GM23338 (cell line): ENCODE measurements at regions not wholly inside any gene's neighbourhood (a gene's known extent, or its start where the extent isn't known, plus 50 kb on each side); places are given as distances from the start of the nearest gene placed in this dataset.

Experiments used
- ATAC-seq: fragments of 200-7000 bp; cut with Tn5 transposase; 3 replicates; pipeline ENCODE4 v1.9.1; 2020
- DNase-seq: peaks from one replicate; pipeline ENCODE4 v3.0.0-alpha.2; 2015; ENCODE audit warnings: low spot score
- H2AFZ ChIP-seq: fragments of 200-600 bp; sonication (generic); 2 replicates; pipeline ENCODE4 v1.8.0; 2016; ENCODE audit warnings: antibody characterized with exemption, mild to moderate bottlenecking, moderate library complexity
- H3F3A ChIP-seq: fragments of 200-600 bp; sonication (generic); replicated peaks from 2 replicates; pipeline ENCODE4 v1.8.0; 2017; ENCODE audit warnings: antibody characterized with exemption, mixed run types, low read depth
- H3K27ac ChIP-seq: fragments of 200-600 bp; sonication (generic); 2 replicates; pipeline ENCODE4 v1.6.1; 2016; ENCODE audit warnings: low read depth
- H3K27me3 ChIP-seq: fragments of 200-600 bp; sonication (generic); 2 replicates; pipeline ENCODE4 v1.8.0; 2016; ENCODE audit warnings: mild to moderate bottlenecking, mixed run types, moderate library complexity; ENCODE audit not compliant: insufficient read depth
- H3K36me3 ChIP-seq: fragments of 200-600 bp; sonication (generic); 2 replicates; pipeline ENCODE4 v1.8.0; 2016; ENCODE audit warnings: mild to moderate bottlenecking; ENCODE audit not compliant: insufficient read depth
- H3K4me1 ChIP-seq: fragments of 200-600 bp; sonication (generic); 2 replicates; pipeline ENCODE4 v1.8.0; 2016; ENCODE audit warnings: mild to moderate bottlenecking, moderate library complexity; ENCODE audit not compliant: insufficient read depth
- H3K4me2 ChIP-seq: fragments of 200-600 bp; sonication (generic); 2 replicates; pipeline ENCODE4 v1.7.1; 2017; ENCODE audit warnings: mixed run types
- H3K4me3 ChIP-seq: fragments of 200-600 bp; sonication (generic); 2 replicates; pipeline ENCODE4 v1.6.1; 2016; ENCODE audit warnings: mixed run types
- H3K79me2 ChIP-seq: fragments of 200-600 bp; sonication (generic); replicated peaks from 2 replicates; pipeline ENCODE4 v1.8.0; 2017; ENCODE audit warnings: mild to moderate bottlenecking; ENCODE audit not compliant: insufficient read depth
- H3K9me2 ChIP-seq: fragments of 200-600 bp; sonication (generic); 2 replicates; pipeline ENCODE4 v1.8.0; 2017; ENCODE audit not compliant: insufficient read depth
- H4K20me1 ChIP-seq: fragments of 200-600 bp; sonication (generic); replicated peaks from 2 replicates; pipeline ENCODE4 v1.8.0; 2017; ENCODE audit warnings: mild to moderate bottlenecking; ENCODE audit not compliant: insufficient read depth
- H3K27ac Mint-ChIP-seq: 2 replicates; pipeline ENCODE4 v1.8.0; 2020; ENCODE audit warnings: inconsistent platforms, mild to moderate bottlenecking, moderate library complexity, mixed read lengths
- H3K27me3 Mint-ChIP-seq: 3 replicates; pipeline ENCODE4 v1.8.0; 2022; ENCODE audit warnings: low read depth, mild to moderate bottlenecking, moderate library complexity, mixed read lengths, inconsistent platforms; ENCODE audit not compliant: insufficient read depth, poor library complexity
- H3K36me3 Mint-ChIP-seq: 3 replicates; pipeline ENCODE4 v1.8.0; 2021; ENCODE audit warnings: low read depth, mild to moderate bottlenecking, inconsistent platforms, moderate library complexity, mixed read lengths
- H3K4me1 Mint-ChIP-seq: 3 replicates; pipeline ENCODE4 v1.8.0; 2020; ENCODE audit warnings: mild to moderate bottlenecking, inconsistent platforms, mixed read lengths
- H3K4me3 Mint-ChIP-seq: 3 replicates; pipeline ENCODE4 v1.8.0; 2021; ENCODE audit warnings: moderate library complexity, mild to moderate bottlenecking, inconsistent platforms, mixed read lengths
- H3K9me3 Mint-ChIP-seq: 3 replicates; pipeline ENCODE4 v1.8.0; 2020; ENCODE audit warnings: moderate library complexity, mild to moderate bottlenecking, inconsistent platforms, mixed read lengths
- CREB1 ChIP-seq: fragments of 250-450 bp; sonication (Bioruptor Pico); IDR thresholded peaks from 2 replicates; pipeline ENCODE4 v1.5.0; 2020; ENCODE audit warnings: low read depth, mild to moderate bottlenecking, moderate library complexity
- STAT1 ChIP-seq: IDR thresholded peaks from one replicate; pipeline ENCODE4 v1.6.1; 2016; ENCODE audit warnings: antibody characterized with exemption; ENCODE audit not compliant: unreplicated experiment
- ZNF114 ChIP-seq: fragments of 250-450 bp; sonication (Bioruptor Pico); IDR thresholded peaks from 2 replicates; pipeline ENCODE4 v1.5.0; 2020; ENCODE audit warnings: mild to moderate bottlenecking, moderate library complexity
- ZNF331 ChIP-seq: fragments of 250-450 bp; sonication (Bioruptor Pico); IDR thresholded peaks from 2 replicates; pipeline ENCODE4 v1.5.0; 2020; ENCODE audit warnings: low read depth, mild to moderate bottlenecking, moderate library complexity
- TF ChIP-seq, protein P1 (sequence below): fragments of 250-450 bp; sonication (Bioruptor Pico); IDR thresholded peaks from 2 replicates; pipeline ENCODE4 v1.5.0; 2020; ENCODE audit warnings: mild to moderate bottlenecking, moderate library complexity

DNA sequence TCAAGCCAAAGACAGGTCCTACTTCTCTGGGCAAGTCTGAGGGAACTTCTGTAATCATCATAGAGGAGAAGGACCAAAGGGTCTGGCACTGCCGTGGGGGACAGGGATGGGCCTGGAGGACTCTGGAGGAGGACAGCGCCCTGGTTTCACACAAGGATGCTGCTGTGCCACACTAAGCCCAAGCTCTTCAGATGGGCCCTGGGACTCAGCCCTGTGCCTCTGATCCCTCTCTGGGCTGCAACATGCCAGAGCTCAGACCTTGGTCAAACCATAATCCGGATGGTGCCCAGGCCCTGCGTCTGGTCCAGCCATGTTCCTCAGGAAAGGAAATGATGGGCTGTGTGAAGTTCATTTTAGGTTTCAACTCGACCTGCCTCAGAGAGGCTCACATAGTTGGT is 222.0 kb upstream of the COPS8 start:
- Mint-ChIP-seq H3K27me3 (peaks cover 1% of the 10 kb centered on the region), H3K4me3 (no peak overlapping the region), H3K4me1 (peaks cover 24% of the 10 kb centered on the region), H3K36me3 (peaks cover 27% of the 10 kb centered on the region), H3K9me3 (peaks cover 39% of the 10 kb centered on the region), H3K27ac (no peak overlapping the region)
- H3K4me3 ChIP-seq = no peak overlapping the region
- no peak for DNase-seq
- H3K27me3 ChIP-seq = no peaks in the 10 kb centered on the region
- H2AFZ ChIP-seq = no peak overlapping the region
- TF ChIP-seq, protein P1, sequence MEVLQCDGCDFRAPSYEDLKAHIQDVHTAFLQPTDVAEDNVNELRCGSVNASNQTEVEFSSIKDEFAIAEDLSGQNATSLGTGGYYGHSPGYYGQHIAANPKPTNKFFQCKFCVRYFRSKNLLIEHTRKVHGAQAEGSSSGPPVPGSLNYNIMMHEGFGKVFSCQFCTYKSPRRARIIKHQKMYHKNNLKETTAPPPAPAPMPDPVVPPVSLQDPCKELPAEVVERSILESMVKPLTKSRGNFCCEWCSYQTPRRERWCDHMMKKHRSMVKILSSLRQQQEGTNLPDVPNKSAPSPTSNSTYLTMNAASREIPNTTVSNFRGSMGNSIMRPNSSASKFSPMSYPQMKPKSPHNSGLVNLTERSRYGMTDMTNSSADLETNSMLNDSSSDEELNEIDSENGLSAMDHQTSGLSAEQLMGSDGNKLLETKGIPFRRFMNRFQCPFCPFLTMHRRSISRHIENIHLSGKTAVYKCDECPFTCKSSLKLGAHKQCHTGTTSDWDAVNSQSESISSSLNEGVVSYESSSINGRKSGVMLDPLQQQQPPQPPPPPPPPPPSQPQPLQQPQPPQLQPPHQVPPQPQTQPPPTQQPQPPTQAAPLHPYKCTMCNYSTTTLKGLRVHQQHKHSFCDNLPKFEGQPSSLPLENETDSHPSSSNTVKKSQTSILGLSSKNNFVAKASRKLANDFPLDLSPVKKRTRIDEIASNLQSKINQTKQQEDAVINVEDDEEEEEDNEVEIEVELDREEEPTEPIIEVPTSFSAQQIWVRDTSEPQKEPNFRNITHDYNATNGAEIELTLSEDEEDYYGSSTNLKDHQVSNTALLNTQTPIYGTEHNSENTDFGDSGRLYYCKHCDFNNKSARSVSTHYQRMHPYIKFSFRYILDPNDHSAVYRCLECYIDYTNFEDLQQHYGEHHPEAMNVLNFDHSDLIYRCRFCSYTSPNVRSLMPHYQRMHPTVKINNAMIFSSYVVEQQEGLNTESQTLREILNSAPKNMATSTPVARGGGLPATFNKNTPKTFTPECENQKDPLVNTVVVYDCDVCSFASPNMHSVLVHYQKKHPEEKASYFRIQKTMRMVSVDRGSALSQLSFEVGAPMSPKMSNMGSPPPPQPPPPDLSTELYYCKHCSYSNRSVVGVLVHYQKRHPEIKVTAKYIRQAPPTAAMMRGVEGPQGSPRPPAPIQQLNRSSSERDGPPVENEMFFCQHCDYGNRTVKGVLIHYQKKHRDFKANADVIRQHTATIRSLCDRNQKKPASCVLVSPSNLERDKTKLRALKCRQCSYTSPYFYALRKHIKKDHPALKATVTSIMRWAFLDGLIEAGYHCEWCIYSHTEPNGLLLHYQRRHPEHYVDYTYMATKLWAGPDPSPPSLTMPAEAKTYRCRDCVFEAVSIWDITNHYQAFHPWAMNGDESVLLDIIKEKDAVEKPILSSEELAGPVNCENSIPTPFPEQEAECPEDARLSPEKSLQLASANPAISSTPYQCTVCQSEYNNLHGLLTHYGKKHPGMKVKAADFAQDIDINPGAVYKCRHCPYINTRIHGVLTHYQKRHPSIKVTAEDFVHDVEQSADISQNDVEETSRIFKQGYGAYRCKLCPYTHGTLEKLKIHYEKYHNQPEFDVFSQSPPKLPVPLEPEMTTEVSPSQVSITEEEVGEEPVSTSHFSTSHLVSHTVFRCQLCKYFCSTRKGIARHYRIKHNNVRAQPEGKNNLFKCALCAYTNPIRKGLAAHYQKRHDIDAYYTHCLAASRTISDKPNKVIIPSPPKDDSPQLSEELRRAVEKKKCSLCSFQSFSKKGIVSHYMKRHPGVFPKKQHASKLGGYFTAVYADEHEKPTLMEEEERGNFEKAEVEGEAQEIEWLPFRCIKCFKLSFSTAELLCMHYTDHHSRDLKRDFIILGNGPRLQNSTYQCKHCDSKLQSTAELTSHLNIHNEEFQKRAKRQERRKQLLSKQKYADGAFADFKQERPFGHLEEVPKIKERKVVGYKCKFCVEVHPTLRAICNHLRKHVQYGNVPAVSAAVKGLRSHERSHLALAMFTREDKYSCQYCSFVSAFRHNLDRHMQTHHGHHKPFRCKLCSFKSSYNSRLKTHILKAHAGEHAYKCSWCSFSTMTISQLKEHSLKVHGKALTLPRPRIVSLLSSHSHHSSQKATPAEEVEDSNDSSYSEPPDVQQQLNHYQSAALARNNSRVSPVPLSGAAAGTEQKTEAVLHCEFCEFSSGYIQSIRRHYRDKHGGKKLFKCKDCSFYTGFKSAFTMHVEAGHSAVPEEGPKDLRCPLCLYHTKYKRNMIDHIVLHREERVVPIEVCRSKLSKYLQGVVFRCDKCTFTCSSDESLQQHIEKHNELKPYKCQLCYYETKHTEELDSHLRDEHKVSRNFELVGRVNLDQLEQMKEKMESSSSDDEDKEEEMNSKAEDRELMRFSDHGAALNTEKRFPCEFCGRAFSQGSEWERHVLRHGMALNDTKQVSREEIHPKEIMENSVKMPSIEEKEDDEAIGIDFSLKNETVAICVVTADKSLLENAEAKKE (CRISPR knock-in tag) = no peak
- TF ChIP-seq STAT1 (no peak), ZNF331 (CRISPR knock-in tag) (no peak)
- H3K4me2 ChIP-seq = no peak overlapping the region
- peaks cover 15% of the 10 kb centered on the region for H3K4me1 ChIP-seq
- H3K9me2 ChIP-seq = peaks cover 4% of the 10 kb centered on the region; the same call in 1 of the 2 replicates
- H3K27ac ChIP-seq = no peak overlapping the region
- no peaks in the 10 kb centered on the region for H3F3A ChIP-seq
- H4K20me1 ChIP-seq = no peaks in the 10 kb centered on the region
- ATAC-seq = no peak
- no peaks in the 10 kb centered on the region for H3K36me3 ChIP-seq
- no peaks in the 10 kb centered on the region for H3K79me2 ChIP-seq

DNA sequence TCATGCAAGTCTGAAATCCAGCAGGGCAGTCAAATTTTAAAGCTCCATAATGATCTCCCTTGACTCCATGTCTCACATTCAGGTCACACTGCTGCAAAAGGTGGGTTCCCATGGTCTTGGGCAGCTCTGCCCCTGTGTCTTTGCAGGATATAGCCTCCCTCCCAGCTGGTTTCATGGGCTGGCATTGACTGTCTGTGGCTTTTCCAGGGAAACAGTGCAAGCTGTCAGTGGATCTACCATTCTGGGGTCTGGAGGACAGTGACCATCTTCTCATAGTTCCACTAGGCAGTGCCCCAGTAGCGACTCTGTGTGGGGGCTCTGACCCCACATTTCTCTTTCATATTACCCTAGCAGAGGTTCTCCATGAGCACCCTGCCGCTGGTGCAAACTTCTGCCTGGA is 220.6 kb upstream of the COPS8 start:
- Histone ChIP-seq H3K79me2 (no peaks in the 10 kb centered on the region), H4K20me1 (no peaks in the 10 kb centered on the region), H3F3A (no peaks in the 10 kb centered on the region), H3K4me2 (no peak overlapping the region), H3K27ac (no peak overlapping the region), H3K4me1 (peaks cover 15% of the 10 kb centered on the region), H3K4me3 (no peak overlapping the region), H3K27me3 (no peaks in the 10 kb centered on the region), H3K9me2 (peaks cover 9% of the 10 kb centered on the region; the same call in 1 of the 2 replicates), H3K36me3 (no peaks in the 10 kb centered on the region), H2AFZ (no peak overlapping the region)
- Mint-ChIP-seq H3K9me3 (peaks cover 39% of the 10 kb centered on the region), H3K4me1 (peaks cover 21% of the 10 kb centered on the region), H3K27me3 (peaks cover under 1% of the 10 kb centered on the region), H3K27ac (no peak overlapping the region), H3K36me3 (peaks cover 27% of the 10 kb centered on the region), H3K4me3 (no peak overlapping the region)
- ATAC-seq = no peak
- DNase-seq = no peak
- TF ChIP-seq STAT1 (no peak), ZNF114 (no peak), ZNF331 (CRISPR knock-in tag) (no peak), CREB1 (CRISPR knock-in tag) (no peak)
- TF ChIP-seq, protein P1 (CRISPR knock-in tag) = no peak
